Skeletal muscle tissue (tissue), 3 donors: ENCODE measurements at regions not wholly inside any gene's neighbourhood (a gene's known extent, or its start where the extent isn't known, plus 50 kb on each side); places are given as distances from the start of the nearest gene placed in this dataset.

Experiments
- H3K27ac ChIP-seq: one replicate; pipeline ENCODE4 v1.7.0; 2013; ENCODE audit warnings: mild to moderate bottlenecking, low read depth, low read length, inconsistent platforms
- H3K27me3 ChIP-seq, 3 donors: one replicate each; pipeline ENCODE4 v1.7.0; 2013; ENCODE audit warnings: low read length in 3 of 3; ENCODE audit not compliant: control insufficient read depth in 3 of 3, insufficient read depth in 3 of 3
- H3K36me3 ChIP-seq, 3 donors: one replicate each; pipeline ENCODE4 v1.7.0; 2013; ENCODE audit warnings: low read length in 3 of 3; ENCODE audit not compliant: control insufficient read depth in 3 of 3, insufficient read depth in 3 of 3
- H3K4me1 ChIP-seq, 3 donors: one replicate each; pipeline ENCODE4 v1.7.0; 2013; ENCODE audit warnings: low read length in 3 of 3, mild to moderate bottlenecking in 3 of 3; ENCODE audit not compliant: control insufficient read depth in 3 of 3, insufficient read depth in 3 of 3
- H3K4me3 ChIP-seq, 3 donors: one replicate each; pipeline ENCODE4 v1.7.0; 2013; ENCODE audit warnings: low read length in 3 of 3
- H3K9ac ChIP-seq, 3 donors: one replicate each; pipeline ENCODE4 v1.7.0; 2013; ENCODE audit warnings: low read length in 3 of 3, mild to moderate bottlenecking in 3 of 3, moderate library complexity in 2 of 3, low read depth in 1 of 3
- H3K9me3 ChIP-seq, 3 donors: one replicate each; pipeline ENCODE4 v1.7.0; 2013; ENCODE audit warnings: low read length in 3 of 3; ENCODE audit not compliant: control insufficient read depth in 3 of 3
- donor health status: Osteomylitis.

DNA sequence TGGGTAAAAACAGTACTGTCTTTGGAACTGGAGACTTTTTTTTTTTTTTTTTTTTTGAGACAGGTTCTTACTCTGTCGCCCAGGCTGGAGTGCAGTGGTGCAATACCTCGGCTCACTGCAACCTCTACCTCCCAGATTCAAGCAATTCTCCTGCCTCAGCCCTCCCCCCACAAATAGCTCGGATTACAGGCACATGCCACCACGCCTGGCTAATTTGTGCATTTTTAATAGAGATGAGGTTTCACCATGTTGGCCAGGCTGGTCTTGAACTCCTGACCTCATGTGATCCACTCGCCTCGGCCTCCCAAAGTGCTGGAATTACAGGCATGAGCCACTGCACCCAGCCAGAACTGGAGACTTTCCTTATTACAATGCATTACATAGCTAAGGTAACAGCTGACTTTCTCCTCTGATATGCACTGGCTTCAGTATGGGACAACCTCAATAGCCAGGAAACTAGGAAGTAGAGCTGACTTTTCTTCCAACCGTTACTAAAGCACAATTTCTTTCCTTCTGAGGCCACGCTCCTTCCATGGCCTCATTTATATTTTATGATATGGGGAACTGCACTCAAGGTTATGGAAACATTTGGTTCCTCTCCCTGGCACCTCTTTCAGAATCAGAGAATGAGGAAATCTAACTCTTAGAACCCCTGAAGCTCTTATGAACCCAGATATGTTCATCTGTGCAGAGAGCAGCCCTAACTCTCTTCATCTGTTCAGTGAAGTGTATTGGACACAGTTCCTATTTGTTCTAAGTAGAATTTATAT lies 53.5 kb upstream of the FAM9B start:
- no peak overlapping the region for H3K4me3 ChIP-seq
- no peaks in the 10 kb centered on the region for H3K36me3 ChIP-seq
- no peaks in the 10 kb centered on the region for H3K9me3 ChIP-seq
- H3K4me1 ChIP-seq = no peaks in the 10 kb centered on the region
- H3K27me3 ChIP-seq = no peaks in the 10 kb centered on the region
- no peak overlapping the region for H3K27ac ChIP-seq
- no peak overlapping the region for H3K9ac ChIP-seq

DNA sequence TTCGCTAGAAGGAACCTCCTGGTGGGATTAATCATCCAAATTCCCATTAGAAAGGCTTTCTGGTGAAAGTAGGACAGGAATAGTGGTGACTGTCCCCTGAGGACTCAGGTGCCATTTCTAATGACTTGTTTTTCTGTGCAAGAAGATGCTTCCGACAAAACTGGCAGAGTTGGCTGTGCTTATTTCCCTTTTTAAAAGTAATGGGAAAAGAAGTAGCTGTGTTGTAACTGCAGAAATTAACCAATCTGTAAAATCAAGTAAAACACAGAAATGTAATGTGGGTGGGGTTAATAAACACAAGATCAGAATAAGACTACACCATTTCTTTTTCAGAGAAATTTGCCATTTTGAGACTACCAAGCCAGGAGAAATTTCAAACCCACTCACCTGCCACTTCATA lies 55.0 kb upstream of the FAM9B start:
- Histone ChIP-seq H3K9ac (no peak overlapping the region), H3K27ac (no peak overlapping the region), H3K4me1 (no peaks in the 10 kb centered on the region), H3K9me3 (no peaks in the 10 kb centered on the region), H3K36me3 (no peaks in the 10 kb centered on the region), H3K4me3 (no peak overlapping the region), H3K27me3 (no peaks in the 10 kb centered on the region)

DNA sequence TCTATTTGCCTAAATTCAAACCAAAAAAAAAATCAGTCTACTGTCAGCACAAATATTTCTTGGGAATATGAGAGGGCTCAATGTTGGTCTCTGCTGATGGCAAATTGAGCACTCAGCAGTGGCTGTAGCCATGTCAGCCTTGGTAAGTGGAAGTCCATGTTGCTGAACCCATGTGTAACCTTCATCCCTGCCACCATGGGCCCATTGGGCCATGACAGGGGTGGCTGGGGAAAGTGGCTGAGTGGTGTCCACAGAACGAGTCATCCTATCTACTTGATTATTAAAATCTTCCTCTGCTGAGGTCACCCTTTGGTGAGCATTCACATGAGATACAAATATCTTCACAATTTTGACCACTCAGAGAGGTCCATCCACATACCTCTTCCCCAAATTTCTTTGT lies 56.8 kb upstream of the FAM9B start:
- Histone ChIP-seq H3K27me3 (no peaks in the 10 kb centered on the region), H3K9ac (no peak overlapping the region)

DNA sequence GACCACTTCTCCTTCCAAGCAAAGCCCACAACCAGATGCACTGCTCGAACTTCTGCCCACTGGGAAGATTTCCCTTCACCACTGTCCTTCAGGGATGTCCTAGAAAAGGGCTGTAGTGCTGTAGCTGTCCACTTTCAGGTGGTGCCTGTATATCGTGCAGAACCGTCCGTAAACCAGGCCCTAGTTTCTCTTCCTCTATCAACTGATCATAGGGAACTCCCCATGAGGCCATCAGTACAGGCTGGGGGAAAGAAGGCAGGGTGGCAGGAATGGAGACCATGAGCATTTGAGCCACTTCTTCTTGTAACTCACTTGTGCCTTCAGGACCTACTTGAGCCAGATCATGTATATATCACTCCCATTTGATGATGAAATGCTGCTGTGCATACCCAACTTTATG lies 57.3 kb upstream of the FAM9B start:
- H3K4me3 ChIP-seq = no peak overlapping the region
- H3K4me1 ChIP-seq = no peaks in the 10 kb centered on the region

More for the DNA sequence above, 56.8 kb upstream of the FAM9B start:
- no peaks in the 10 kb centered on the region for H3K36me3 ChIP-seq
- H3K27ac ChIP-seq = no peak overlapping the region
- H3K9me3 ChIP-seq = no peaks in the 10 kb centered on the region
- no peaks in the 10 kb centered on the region for H3K4me1 ChIP-seq
- no peak overlapping the region for H3K4me3 ChIP-seq

DNA sequence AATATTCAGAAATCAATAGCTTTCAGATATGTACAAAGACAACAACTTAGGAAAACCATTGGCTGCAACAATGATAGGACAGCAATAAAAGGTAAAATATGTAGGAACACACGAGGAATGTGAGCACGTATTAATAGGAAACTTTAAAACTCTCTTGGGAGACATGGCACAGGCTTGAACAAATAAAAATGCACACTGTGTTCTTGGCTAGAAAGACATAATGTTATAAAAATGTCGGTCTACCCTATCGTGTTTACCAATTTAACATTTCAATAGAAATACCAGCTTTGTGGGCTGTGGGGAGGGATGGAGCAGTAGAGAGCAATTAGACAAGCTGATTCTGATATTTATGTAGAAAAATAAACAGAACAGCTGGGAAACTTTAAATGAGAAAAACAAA lies 69.0 kb upstream of the FAM9B start:
- Histone ChIP-seq H3K4me3 (no peak overlapping the region), H3K9me3 (no peaks in the 10 kb centered on the region), H3K4me1 (no peaks in the 10 kb centered on the region), H3K36me3 (no peaks in the 10 kb centered on the region), H3K9ac (no peak overlapping the region), H3K27ac (no peak overlapping the region), H3K27me3 (no peaks in the 10 kb centered on the region)

More for the DNA sequence above, 57.3 kb upstream of the FAM9B start:
- Histone ChIP-seq H3K27ac (no peak overlapping the region), H3K9ac (no peak overlapping the region), H3K27me3 (no peaks in the 10 kb centered on the region), H3K9me3 (no peaks in the 10 kb centered on the region), H3K36me3 (no peaks in the 10 kb centered on the region)

DNA sequence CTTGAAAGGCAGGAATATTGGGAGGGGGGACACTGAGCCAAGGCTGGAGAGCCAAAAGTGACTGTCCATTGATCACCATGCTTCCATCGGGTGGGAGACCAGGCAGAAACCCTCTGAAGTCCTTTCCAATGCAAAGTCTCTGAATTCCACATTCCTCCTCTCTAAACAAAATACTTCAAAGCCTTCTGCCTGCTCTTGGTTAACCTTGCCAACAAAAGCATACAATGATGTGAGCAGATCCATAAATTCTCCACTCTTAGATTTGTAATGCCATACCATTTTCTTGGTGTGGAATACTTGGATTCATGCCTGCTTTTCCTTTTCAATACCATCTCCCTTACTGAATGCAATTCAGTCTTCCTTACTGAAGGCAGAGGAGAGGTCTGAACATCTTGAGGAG lies 74.1 kb upstream of the FAM9B start:
- Histone ChIP-seq H3K27me3 (no peaks in the 10 kb centered on the region), H3K9ac (no peak overlapping the region), H3K27ac (no peak overlapping the region), H3K36me3 (no peaks in the 10 kb centered on the region), H3K4me3 (no peak overlapping the region), H3K4me1 (no peaks in the 10 kb centered on the region), H3K9me3 (no peaks in the 10 kb centered on the region)

DNA sequence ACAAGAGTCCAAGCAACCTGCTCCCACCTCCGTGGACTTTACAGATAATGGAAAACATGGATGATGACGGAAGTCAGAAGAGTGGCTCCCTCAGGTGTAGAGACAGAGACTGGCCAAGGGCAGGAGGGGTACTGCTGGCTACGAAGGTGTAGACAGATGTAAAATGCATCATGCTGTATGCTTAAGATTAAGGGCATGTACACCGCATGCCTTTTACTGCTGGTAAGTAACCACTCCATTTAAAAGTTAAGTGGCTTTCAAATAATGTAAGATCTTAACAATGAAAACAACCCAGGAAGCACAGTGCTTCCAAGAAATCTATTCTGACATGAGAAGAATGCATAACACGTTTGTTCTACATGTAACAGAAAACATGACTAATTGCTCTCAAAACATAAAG lies 76.9 kb upstream of the FAM9B start:
- H3K27ac ChIP-seq = no peak overlapping the region
- H3K4me1 ChIP-seq = no peaks in the 10 kb centered on the region
- no peaks in the 10 kb centered on the region for H3K27me3 ChIP-seq
- no peak overlapping the region for H3K9ac ChIP-seq
- H3K9me3 ChIP-seq = no peaks in the 10 kb centered on the region
- no peak overlapping the region for H3K4me3 ChIP-seq
- H3K36me3 ChIP-seq = no peaks in the 10 kb centered on the region

DNA sequence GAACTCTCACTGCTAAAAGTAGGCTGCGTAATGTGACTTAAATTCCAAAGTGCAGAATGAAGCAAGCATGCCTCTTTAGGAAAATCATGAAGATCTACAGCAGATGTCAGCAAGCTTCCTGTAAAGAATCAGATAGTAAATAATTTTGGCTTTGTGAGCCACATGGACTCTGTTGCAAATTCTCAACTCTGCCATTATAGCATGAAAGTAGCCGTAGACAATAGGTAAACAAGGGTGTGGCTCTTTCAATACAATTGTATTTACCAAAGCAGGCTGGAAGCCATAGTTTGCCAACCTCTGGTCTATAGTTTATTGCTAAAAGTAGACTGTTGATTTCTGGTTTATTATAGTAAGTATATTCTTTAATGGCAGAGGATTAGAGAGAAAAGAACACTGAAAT lies 80.3 kb upstream of the FAM9B start:
- Histone ChIP-seq H3K4me3 (no peak overlapping the region), H3K27me3 (no peaks in the 10 kb centered on the region), H3K36me3 (no peaks in the 10 kb centered on the region), H3K9ac (no peak overlapping the region), H3K4me1 (no peaks in the 10 kb centered on the region), H3K9me3 (no peaks in the 10 kb centered on the region), H3K27ac (no peak overlapping the region)

DNA sequence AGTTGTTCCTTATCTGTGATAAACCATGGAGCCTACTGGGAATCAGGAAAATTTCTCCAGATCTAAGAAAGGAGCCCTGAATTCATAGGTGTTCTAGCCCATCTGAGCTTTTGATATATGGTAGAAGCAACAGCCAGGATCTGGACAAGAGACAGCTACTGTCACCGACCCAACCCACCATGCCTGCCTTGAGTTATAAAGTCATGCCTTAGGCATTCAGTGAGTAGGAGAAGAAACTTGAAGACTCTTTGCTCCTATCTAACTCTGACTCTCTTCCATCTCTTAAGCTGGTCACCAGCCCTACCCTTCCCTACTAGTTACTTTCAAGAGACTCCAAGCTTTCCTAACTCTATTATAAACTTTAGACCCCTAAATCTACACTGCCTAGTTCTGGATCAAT lies 83.9 kb upstream of the FAM9B start:
- H3K4me1 ChIP-seq = no peaks in the 10 kb centered on the region

DNA sequence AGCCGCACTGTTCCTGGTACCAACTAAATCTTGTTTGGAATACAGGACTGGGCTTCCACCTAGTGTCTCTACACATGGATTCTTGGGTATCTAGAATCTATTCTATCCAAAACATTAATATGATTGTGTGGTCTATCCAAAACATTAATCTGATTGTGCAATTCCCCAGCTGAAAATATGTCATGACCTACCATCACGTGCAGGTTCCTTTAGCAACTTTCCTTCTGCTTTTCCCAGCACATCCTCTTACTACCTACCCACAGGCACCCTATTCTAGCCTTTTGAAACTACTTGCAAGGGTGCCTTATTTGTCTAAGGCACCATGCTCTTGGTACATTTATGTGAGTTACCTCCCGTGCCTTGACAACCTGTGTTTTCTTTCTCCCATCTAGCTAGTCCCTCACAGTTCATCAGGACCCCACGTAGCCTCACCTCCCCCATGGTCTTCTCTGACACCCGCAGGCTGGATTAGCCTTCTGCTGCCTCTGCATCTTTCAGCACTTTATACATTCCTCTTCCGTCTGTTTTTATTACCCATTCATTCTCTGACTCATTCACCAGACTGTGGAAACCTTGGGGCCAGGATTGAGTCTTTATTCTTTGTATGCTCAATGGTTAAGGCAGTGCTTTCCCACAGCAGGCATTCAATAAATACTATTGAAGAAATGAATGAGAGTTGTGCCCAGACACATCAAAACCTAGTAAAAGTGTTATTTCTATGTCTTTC lies 88.8 kb upstream of the FAM9B start:
- Histone ChIP-seq H3K27me3 (no peaks in the 10 kb centered on the region), H3K4me3 (no peak overlapping the region), H3K27ac (no peak overlapping the region), H3K36me3 (no peaks in the 10 kb centered on the region), H3K4me1 (no peaks in the 10 kb centered on the region), H3K9me3 (no peaks in the 10 kb centered on the region), H3K9ac (no peak overlapping the region)

More for the DNA sequence above, 83.9 kb upstream of the FAM9B start:
- Histone ChIP-seq H3K27ac (no peak overlapping the region), H3K36me3 (no peaks in the 10 kb centered on the region), H3K27me3 (no peaks in the 10 kb centered on the region), H3K9ac (no peak overlapping the region), H3K4me3 (no peak overlapping the region), H3K9me3 (no peaks in the 10 kb centered on the region)
